Stimulated activated CD4-positive, alpha-beta T cell treated with anti-CD3 and anti-CD28 coated beads, Interleukin-1b, Interleukin-23, amount 100 ng/mL, for 24 hours (primary cell): ENCODE measurements at regions not wholly inside any gene's neighbourhood (a gene's known extent, or its start where the extent isn't known, plus 50 kb on each side); places are given as distances from the start of the nearest gene placed in this dataset.
"Not testable (repeated sequence)": the region's sequence is repeated elsewhere in the genome, so short reads cannot be mapped to it uniquely, and the experiment has no call there.

Source experiments
- DNase-seq, 4 experiments: peaks; one replicate each; pipeline ENCODE4 v3.0.0-alpha.2; 2020; ENCODE audit warnings: low read depth in 4 of 4, low spot score in 1 of 4

DNA sequence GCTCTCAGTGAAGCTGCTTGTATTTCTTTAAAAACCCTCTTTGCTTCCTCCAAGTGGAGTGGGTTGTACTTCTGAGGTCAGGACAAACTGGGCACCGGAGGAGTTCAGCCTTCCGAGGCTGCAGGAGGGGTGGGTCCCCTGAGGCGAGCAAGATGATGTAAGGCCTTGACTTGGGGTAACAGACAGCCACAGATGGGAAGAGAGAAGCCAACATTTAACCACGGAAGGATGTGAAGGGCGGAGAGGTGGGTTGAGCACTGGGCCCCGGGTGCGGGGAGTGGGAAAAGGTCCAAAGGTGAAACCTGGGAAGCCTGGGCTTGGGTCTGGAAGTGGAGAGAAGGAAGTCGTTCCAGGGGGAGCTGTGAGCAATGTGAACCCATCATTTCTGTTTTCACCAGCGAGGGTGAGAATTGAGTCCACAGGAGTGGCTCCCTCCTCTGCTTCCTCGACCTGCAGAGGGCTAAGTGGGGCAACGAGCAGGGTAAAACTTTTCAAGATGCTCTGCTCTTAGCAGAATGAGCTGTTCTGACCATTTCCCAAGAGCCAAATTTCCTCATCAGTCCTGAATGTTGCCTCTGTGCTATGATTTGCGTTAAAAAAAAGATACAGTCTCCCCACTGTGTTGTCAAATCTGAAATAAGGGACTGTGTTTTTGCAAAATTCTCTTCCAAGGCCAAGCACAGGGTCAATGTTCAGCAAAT is 137.7 kb upstream of the CRHR1 start:
- no peak for DNase-seq

DNA sequence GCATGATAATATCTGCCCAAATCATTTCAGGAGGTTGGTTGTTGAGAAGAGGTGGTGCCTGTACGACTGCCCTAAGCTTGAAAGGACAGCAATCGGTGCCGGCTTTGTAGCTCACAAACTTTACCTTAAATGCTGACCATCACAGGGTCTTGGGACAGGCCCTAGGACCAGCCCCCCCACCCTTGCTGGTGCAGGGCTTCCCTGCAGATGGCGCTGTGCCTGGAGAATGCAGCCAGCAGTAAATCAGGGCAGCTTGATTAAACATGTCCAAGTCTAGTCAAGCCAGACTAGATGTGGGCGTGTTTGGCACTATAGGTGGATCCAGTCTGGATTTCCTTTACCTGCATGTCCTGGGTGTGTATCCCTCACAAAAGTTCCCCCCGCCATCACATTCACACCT is 135.5 kb upstream of the CRHR1 start:
- DNase-seq, result no peak

DNA sequence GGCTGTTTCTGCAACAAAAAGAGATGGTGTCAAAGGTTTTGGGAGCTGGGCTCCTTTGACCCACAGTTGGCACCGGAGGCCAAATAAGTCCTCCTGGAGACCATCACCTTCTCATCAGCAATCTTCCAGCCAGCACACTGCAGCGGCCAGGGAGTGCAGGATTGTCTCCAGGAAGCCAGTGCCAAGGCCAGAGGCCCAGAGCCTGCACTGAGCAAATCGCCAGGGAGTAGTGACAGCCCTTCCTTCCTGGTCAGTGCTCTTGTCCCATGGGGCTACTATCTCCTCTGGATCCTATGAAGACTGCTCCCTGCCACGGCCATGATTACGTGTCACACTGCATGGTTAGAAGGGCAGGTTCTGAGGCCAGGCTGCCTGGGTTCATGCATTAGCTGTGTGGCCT is 134.3 kb upstream of the CRHR1 start:
- DNase-seq, result no peak

- no peak for DNase-seq
Measured at GRCh38 chr17:45650561-45650960, 133.6 kb upstream of the CRHR1 start.

GRCh38 chr17:45651145-45651709 is 132.9 kb upstream of the CRHR1 start:
- no peak for DNase-seq

GRCh38 chr17:45653616-45654015 is 130.5 kb upstream of the CRHR1 start:
- DNase-seq, result no peak

- no peak for DNase-seq
Measured at GRCh38 chr17:45656527-45657181, 127.5 kb upstream of the CRHR1 start.

GRCh38 chr17:45660474-45660873 is 123.6 kb upstream of the CRHR1 start:
- no peak for DNase-seq

GRCh38 chr17:45662432-45662831 is 121.7 kb upstream of the CRHR1 start:
- DNase-seq, result no peak

DNA sequence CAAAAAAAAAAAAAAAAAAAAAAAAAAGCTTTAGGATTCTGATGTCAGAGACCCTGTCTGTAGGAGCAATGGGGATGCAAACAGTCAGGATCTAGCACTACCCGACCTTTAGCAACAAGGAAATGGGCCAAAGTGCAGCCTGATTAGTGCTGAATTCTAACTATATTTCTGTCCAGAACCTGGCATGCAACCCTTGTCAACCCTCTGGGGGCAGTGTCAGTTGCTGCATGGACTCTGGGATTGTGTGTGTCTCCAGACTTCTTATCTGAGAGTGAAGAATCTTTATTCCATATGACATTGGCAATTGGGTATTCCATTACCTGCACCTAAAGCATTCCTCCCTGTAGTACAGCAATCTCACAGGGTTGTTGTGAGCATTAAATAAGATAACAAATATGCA is 120.3 kb upstream of the CRHR1 start:
- DNase-seq, result no peak

GRCh38 chr17:45664921-45665320 is 119.2 kb upstream of the CRHR1 start:
- DNase-seq, result no peak

- no peak for DNase-seq
Measured at GRCh38 chr17:45666046-45666600, 118.0 kb upstream of the CRHR1 start.

DNA sequence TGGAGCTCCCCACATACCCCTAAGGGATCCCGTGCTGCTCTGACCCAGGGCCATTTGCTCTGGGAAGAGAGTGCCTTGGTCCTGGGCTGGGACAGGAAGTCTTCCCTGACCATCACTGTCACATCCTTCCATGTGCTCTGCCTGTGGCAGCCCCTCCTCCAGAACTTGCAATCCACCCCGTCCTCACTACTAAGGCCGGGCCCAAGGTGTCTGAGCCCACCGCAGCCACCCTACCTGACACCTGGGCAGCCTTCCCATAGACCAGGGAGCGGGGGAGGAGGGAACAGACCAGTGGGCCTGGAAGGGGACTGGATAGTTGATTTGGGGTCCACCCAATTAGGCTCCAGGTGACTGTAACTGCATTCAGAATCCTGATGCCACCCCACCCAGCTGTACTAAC is 117.5 kb upstream of the CRHR1 start:
- DNase-seq, result no peak

GRCh38 chr17:45667591-45668171 is 116.4 kb upstream of the CRHR1 start:
- DNase-seq, result no peak

- DNase-seq, result no peak
Measured at GRCh38 chr17:45668316-45668715, 115.8 kb upstream of the CRHR1 start.

DNA sequence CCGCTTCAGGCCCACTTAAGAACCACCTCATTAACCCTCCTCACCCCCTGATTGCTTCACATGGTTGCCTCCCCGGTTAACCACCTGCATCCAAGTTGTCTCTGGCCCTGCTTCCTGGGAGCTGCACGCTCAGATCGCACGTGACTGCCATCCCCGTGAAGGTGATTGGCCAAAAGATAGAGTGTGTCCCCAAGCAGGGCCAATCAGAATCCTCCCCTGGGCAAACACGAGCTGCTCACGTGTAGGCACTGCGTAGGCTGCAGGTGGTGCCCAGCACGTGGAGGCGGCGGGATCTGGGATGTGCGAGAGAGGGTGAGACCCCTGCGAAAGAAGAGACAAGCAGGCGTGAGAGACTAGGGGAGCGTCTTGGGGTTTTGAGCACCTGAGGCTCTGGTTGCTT is 111.8 kb upstream of the CRHR1 start:
- no peak for DNase-seq

GRCh38 chr17:45672792-45673191 is 111.3 kb upstream of the CRHR1 start:
- DNase-seq, result no peak

GRCh38 chr17:45673759-45674158 is 110.4 kb upstream of the CRHR1 start:
- not testable (repeated sequence) for DNase-seq

DNA sequence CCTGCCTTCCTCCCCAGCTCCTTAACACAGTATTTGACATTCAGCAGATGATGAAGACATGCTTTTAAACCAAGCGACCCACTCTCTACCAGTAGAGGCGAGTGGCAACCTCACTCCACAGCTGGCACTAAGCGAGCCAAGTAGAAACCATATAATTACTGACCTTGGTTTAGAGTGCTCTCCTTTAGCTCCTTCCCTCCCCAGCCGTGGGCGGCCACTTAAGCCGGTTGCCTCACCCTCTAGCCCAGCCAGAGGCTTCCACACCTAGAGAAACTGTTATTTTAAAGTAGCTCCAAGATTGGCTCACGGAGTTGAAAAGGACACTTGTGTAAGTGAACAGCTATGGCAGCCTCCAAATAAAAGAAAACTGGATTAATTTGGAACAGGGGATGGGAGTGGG is 109.1 kb upstream of the CRHR1 start:
- DNase-seq, result no peak

DNA sequence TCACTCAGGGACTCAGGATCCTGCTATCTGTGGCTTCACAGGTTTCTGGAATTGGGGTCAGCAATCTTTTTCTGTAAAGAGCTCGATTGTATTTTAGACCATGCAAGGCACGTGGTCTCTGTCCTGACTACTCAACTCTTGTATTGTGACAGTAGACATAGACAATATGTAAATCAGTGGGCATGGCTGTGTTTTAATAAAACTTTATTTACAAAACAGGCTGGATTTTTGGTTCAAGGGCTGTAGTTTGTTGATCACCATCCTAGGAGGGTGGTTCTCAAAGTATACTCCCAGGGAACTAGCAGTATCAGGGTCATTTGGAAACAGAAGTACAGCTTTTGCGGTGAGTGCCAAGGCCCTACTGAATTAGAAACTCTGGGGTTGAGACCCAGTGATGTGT is 108.2 kb upstream of the CRHR1 start:
- no peak for DNase-seq

- DNase-seq, result no peak
Measured at GRCh38 chr17:45676695-45677094, 107.4 kb upstream of the CRHR1 start.

GRCh38 chr17:45677770-45678169 is 106.3 kb upstream of the CRHR1 start:
- DNase-seq, result no peak
